Thyroid gland (tissue), 4 donors: ENCODE measurements at regions not wholly inside any gene's neighbourhood (a gene's known extent, or its start where the extent isn't known, plus 50 kb on each side); places are given as distances from the start of the nearest gene placed in this dataset.
"Not testable (repeated sequence)": the region's sequence is repeated elsewhere in the genome, so short reads cannot be mapped to it uniquely, and the experiment has no call there.

Experiments
- DNase-seq, 2 donors: peaks; one replicate each; pipeline ENCODE4 v3.0.0-alpha.2; 2019
- H3K27ac ChIP-seq, 3 donors: fragments of 200-600 bp; sonication (generic); 1 replicate in 2 of 3; 2 replicates in 1 of 3; pipeline ENCODE4 v1.5.1; 2016 to 2019; ENCODE audit warnings: mild to moderate bottlenecking in 1 of 3, moderate library complexity in 1 of 3
- H3K27me3 ChIP-seq: fragments of 200-600 bp; sonication (generic); one replicate; pipeline ENCODE4 v1.5.1; 2019
- H3K36me3 ChIP-seq, 2 donors: fragments of 200-600 bp; sonication (generic); one replicate each; pipeline ENCODE4 v1.5.1; 2016 to 2019
- H3K4me1 ChIP-seq, 2 donors: fragments of 200-600 bp; sonication (generic); one replicate each; pipeline ENCODE4 v1.5.1; 2017 to 2019
- H3K4me3 ChIP-seq, 3 donors: fragments of 200-600 bp; sonication (generic); replicated peaks in 1 of 3; 1 replicate in 2 of 3; 2 replicates in 1 of 3; pipeline ENCODE4 v1.5.1; 2016; ENCODE audit warnings: mild to moderate bottlenecking in 1 of 3
- H3K9me3 ChIP-seq: fragments of 200-600 bp; sonication (generic); one replicate; pipeline ENCODE4 v1.5.1; 2017
- CTCF ChIP-seq, 6 experiments: fragments of 200-600 bp in 3 of 6; fragments of 450-650 bp in 3 of 6; sonication (generic) in 3 of 6; IDR thresholded peaks; one replicate each; pipeline ENCODE4 v1.5.1; 2016 to 2019; ENCODE audit warnings: antibody characterized with exemption in 6 of 6, mild to moderate bottlenecking in 2 of 6, inconsistent platforms in 1 of 6, moderate library complexity in 1 of 6
- POLR2A ChIP-seq, 2 donors: fragments of 450-650 bp; IDR thresholded peaks; one replicate each; pipeline ENCODE4 v1.6.1; 2017; ENCODE audit warnings: antibody characterized with exemption in 2 of 2, mild to moderate bottlenecking in 2 of 2, moderate library complexity in 1 of 2
- WGBS, 2 donors: methylation state at CpG; one replicate each; pipeline ENCODE4 v1.1.5; 2017; 5-methylcytosine and 5-hydroxymethylcytosine counted together
- intact Hi-C: fragments of 100-400 bp; cut with DNase I; formaldehyde crosslinking; loops from one replicate; pipeline ENCODE4 v1.15.1; 2023

GRCh38 chr4:28490669-28491068, 1630.0 kb downstream of the STIM2 start:
- TF ChIP-seq POLR2A (IDR thresholded peaks at IDR 0.05) (no peak), CTCF (IDR thresholded peaks at IDR 0.05) (no peak)
- no peaks in the 10 kb centered on the region for H3K9me3 ChIP-seq
- intact Hi-C loops: no loop called here
- no peaks in the 10 kb centered on the region for H3K36me3 ChIP-seq
- 77 to 79% methylated on average over 3 of the region's 3 CpGs for WGBS, 2 donors
- no peak overlapping the region for H3K27ac ChIP-seq
- H3K4me3 ChIP-seq: no peak overlapping the region
- H3K27me3 ChIP-seq: no peaks in the 10 kb centered on the region
- no peak for DNase-seq
- no peaks in the 10 kb centered on the region for H3K4me1 ChIP-seq

GRCh38 chr4:28505064-28505463, 1644.4 kb downstream of the STIM2 start:
- DNase-seq: no peak
- Histone ChIP-seq H3K36me3 (no peaks in the 10 kb centered on the region), H3K9me3 (no peaks in the 10 kb centered on the region), H3K27ac (no peak overlapping the region), H3K4me1 (no peaks in the 10 kb centered on the region), H3K27me3 (no peaks in the 10 kb centered on the region), H3K4me3 (no peak overlapping the region)
- WGBS, 2 donors: 86 to 89% methylated on average over 4 of the region's 4 CpGs
- no peak for TF ChIP-seq POLR2A (IDR thresholded peaks at IDR 0.05)
- no peak for TF ChIP-seq CTCF (IDR thresholded peaks at IDR 0.05)
- intact Hi-C loops: no loop called here

GRCh38 chr4:28508636-28509035, 1648.0 kb downstream of the STIM2 start:
- DNase-seq: no peak
- no peak overlapping the region for H3K27ac ChIP-seq
- no peak overlapping the region for H3K4me3 ChIP-seq
- 84 to 89% methylated on average over 9 of the region's 9 CpGs for WGBS, 2 donors
- no peaks in the 10 kb centered on the region for H3K27me3 ChIP-seq
- H3K4me1 ChIP-seq: no peaks in the 10 kb centered on the region
- no peaks in the 10 kb centered on the region for H3K36me3 ChIP-seq
- no peaks in the 10 kb centered on the region for H3K9me3 ChIP-seq
- no peak for TF ChIP-seq CTCF (IDR thresholded peaks at IDR 0.05)
- intact Hi-C loops: no loop called here

GRCh38 chr4:28514766-28515165, 1654.1 kb downstream of the STIM2 start:
- 94 to 100% methylated on average over 4 to 10 of the region's 30 CpGs for WGBS, 2 donors
- H3K36me3 ChIP-seq, H3K4me3 ChIP-seq, H3K27me3 ChIP-seq, intact Hi-C loops, DNase-seq, H3K4me1 ChIP-seq, H3K27ac ChIP-seq, H3K9me3 ChIP-seq: not testable (repeated sequence)

- Histone ChIP-seq H3K27ac (no peak overlapping the region), H3K4me1 (no peaks in the 10 kb centered on the region), H3K27me3 (no peaks in the 10 kb centered on the region), H3K9me3 (no peaks in the 10 kb centered on the region), H3K4me3 (no peak overlapping the region), H3K36me3 (no peaks in the 10 kb centered on the region)
- intact Hi-C loops: no loop called here
- TF ChIP-seq POLR2A (IDR thresholded peaks at IDR 0.05) (no peak), CTCF (IDR thresholded peaks at IDR 0.05) (no peak)
- no peak for DNase-seq
- WGBS, 2 donors: 58 to 72% methylated on average over 1 of the region's 1 CpG
These were observed 1658.0 kb downstream of the STIM2 start for GRCh38 chr4:28518561-28519165.
